GM23338 (cell line): ENCODE measurements at regions not wholly inside any gene's neighbourhood (a gene's known extent, or its start where the extent isn't known, plus 50 kb on each side); places are given as distances from the start of the nearest gene placed in this dataset.

Experiments used
- CREB1 ChIP-seq: fragments of 250-450 bp; sonication (Bioruptor Pico); IDR thresholded peaks from 2 replicates; pipeline ENCODE4 v1.5.0; 2020; ENCODE audit warnings: low read depth, mild to moderate bottlenecking, moderate library complexity
- CTCF ChIP-seq, 2 experiments: fragments of 200-600 bp in 1 of 2; sonication (generic) in 1 of 2; conservative IDR thresholded peaks; 2 replicates each; pipeline versions ENCODE4 v1.5.1 to v1.6.1; 2016 to 2017; ENCODE audit warnings: antibody characterized with exemption in 2 of 2, low read depth in 2 of 2, mild to moderate bottlenecking in 2 of 2, moderate library complexity in 1 of 2
- ETS1 ChIP-seq: IDR thresholded peaks from 2 replicates; pipeline ENCODE4 v1.6.1; 2016; ENCODE audit warnings: antibody characterized with exemption
- EZH2 ChIP-seq: fragments of 200-600 bp; sonication (generic); IDR thresholded peaks from one replicate; pipeline ENCODE4 v1.8.0; 2017; ENCODE audit warnings: antibody characterized with exemption, mild to moderate bottlenecking, low read depth; ENCODE audit not compliant: unreplicated experiment
- EZH2phosphoT487 ChIP-seq: fragments of 200-600 bp; sonication (generic); IDR thresholded peaks from one replicate; pipeline ENCODE4 v1.8.1; 2018; ENCODE audit warnings: antibody characterized with exemption; ENCODE audit not compliant: unreplicated experiment
- JUNB ChIP-seq: IDR thresholded peaks from one replicate; pipeline ENCODE4 v1.6.1; 2016; ENCODE audit warnings: antibody characterized with exemption; ENCODE audit not compliant: unreplicated experiment
- NANOG ChIP-seq: IDR thresholded peaks from 2 replicates; pipeline ENCODE4 v1.6.1; 2016; ENCODE audit warnings: antibody characterized with exemption, borderline replicate concordance
- POLR2AphosphoS5 ChIP-seq: IDR thresholded peaks from 2 replicates; pipeline ENCODE4 v1.6.1; 2016; ENCODE audit warnings: antibody characterized with exemption, low read depth
- REST ChIP-seq: IDR thresholded peaks from one replicate; pipeline ENCODE4 v1.6.1; 2018; ENCODE audit warnings: antibody characterized with exemption; ENCODE audit not compliant: unreplicated experiment
- STAT1 ChIP-seq: IDR thresholded peaks from one replicate; pipeline ENCODE4 v1.6.1; 2016; ENCODE audit warnings: antibody characterized with exemption; ENCODE audit not compliant: unreplicated experiment
- ZNF114 ChIP-seq: fragments of 250-450 bp; sonication (Bioruptor Pico); IDR thresholded peaks from 2 replicates; pipeline ENCODE4 v1.5.0; 2020; ENCODE audit warnings: mild to moderate bottlenecking, moderate library complexity
- ZNF331 ChIP-seq: fragments of 250-450 bp; sonication (Bioruptor Pico); IDR thresholded peaks from 2 replicates; pipeline ENCODE4 v1.5.0; 2020; ENCODE audit warnings: low read depth, mild to moderate bottlenecking, moderate library complexity
- ZNF462 ChIP-seq: fragments of 250-450 bp; sonication (Bioruptor Pico); IDR thresholded peaks from 2 replicates; pipeline ENCODE4 v1.5.0; 2020; ENCODE audit warnings: mild to moderate bottlenecking, moderate library complexity

GRCh38 chr2:19228181-19228593 lies 130.2 kb downstream of the OSR1 start:
- no peak for TF ChIP-seq CREB1 (CRISPR knock-in tag)
- TF ChIP-seq ETS1 = no peak
- no peak for TF ChIP-seq CTCF (conservative IDR thresholded peaks at IDR 0.05; ENCODE audit: low read depth in 2 of 2)
- TF ChIP-seq POLR2AphosphoS5 = no peak
- TF ChIP-seq NANOG = no peak
- TF ChIP-seq EZH2phosphoT487 = no peak
- TF ChIP-seq EZH2 = no peak
- TF ChIP-seq REST = no peak
- TF ChIP-seq STAT1 = no peak
- no peak for TF ChIP-seq ZNF462 (CRISPR knock-in tag)
- no peak for TF ChIP-seq JUNB
- TF ChIP-seq ZNF331 (CRISPR knock-in tag) = no peak
- no peak for TF ChIP-seq ZNF114 (CRISPR knock-in tag)
